ENCODE measurements at regions not wholly inside any gene's neighbourhood (a gene's known extent, or its start where the extent isn't known, plus 50 kb on each side); places are given as distances from the start of the nearest gene placed in this dataset.
A peak's percentile ranks its signal among the peaks of the same experiment; 100 is the strongest.
"Not testable (repeated sequence)": the region's sequence is repeated elsewhere in the genome, so short reads cannot be mapped to it uniquely, and the experiment has no call there.

DNA sequence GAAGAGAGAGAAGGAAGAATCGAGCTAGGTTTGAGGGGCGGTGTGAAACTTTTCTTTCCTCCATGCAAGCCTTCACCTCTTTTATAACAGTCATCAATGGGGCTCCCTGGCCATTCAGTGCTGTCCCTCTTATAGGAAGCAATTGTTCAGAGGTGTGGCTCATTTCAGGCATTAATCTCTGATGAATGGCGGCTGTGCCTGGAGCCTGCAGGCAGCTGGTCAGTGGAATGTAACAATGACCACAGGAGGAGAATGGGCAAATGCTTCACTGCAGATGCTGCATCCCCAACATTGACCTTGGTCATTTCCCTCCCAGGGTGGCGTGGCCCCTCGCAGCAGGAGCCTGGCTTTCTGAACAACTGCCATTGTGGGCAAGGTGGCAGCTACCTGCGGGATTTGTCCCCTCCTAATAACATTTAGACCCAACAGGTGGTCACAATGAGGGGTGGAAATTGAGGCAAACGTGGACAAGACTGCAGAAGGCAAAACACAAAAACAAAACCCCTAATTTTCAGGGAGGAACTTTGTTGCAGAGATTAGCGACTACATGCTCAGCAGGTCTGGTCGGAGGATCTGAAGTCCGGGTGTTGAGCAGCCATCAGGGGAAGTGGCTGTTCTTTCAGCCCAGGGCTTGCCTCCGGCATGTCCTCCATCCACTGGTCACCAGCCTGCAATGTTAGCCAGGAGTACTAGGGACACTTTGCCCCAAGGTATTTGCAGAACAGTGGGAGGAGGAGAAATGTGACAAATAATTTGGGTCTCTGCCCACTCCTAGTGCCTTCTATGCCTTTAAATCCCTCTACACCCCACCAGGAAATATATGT, 97.3 kb upstream of the PAXBP1 start:
- TF ChIP-seq, protein P1, sequence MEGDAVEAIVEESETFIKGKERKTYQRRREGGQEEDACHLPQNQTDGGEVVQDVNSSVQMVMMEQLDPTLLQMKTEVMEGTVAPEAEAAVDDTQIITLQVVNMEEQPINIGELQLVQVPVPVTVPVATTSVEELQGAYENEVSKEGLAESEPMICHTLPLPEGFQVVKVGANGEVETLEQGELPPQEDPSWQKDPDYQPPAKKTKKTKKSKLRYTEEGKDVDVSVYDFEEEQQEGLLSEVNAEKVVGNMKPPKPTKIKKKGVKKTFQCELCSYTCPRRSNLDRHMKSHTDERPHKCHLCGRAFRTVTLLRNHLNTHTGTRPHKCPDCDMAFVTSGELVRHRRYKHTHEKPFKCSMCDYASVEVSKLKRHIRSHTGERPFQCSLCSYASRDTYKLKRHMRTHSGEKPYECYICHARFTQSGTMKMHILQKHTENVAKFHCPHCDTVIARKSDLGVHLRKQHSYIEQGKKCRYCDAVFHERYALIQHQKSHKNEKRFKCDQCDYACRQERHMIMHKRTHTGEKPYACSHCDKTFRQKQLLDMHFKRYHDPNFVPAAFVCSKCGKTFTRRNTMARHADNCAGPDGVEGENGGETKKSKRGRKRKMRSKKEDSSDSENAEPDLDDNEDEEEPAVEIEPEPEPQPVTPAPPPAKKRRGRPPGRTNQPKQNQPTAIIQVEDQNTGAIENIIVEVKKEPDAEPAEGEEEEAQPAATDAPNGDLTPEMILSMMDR (IDR thresholded peaks at IDR 0.05), result no peak
- H3K4me3 ChIP-seq, result no peak overlapping the region
- intact Hi-C loops (cut with DNase I; ENCODE audit: low total_unique reads), result no loop called here
- peaks cover 0 to 6% of the 10 kb centered on the region in 2 donors for H3K27me3 ChIP-seq
- no peaks in the 10 kb centered on the region for H3K36me3 ChIP-seq
- no peak overlapping the region for H3K27ac ChIP-seq
- DNase-seq, result no peak
- peaks cover 0 to 3% (median 0%) of the 10 kb centered on the region in 3 donors for H3K9me3 ChIP-seq
- no peaks in the 10 kb centered on the region for H3K4me1 ChIP-seq

DNA sequence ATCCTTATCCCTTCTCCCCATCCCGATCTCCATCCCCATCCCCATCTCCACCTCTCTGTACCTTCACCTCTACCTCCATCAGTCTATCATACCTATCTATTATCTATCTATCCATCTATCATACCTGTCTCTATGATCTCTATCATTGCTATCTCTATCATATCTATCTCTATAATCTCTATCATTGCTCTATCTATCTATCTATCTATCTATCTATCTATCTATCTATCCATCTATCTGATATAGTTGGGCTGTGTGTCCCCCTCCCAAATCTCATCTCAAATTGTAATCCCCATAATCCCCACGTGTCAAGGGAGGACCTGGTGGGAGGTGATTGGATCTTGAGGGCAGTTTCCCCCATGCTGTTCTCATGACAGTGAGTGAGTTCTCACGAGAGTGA, 97.9 kb upstream of the PAXBP1 start:
- intact Hi-C loops (cut with DNase I; ENCODE audit: low total_unique reads), result no loop called here
- no peak overlapping the region for H3K27ac ChIP-seq
- no peaks in the 10 kb centered on the region for H3K4me1 ChIP-seq
- no peaks in the 10 kb centered on the region for H3K36me3 ChIP-seq
- H3K4me3 ChIP-seq, result no peak overlapping the region
- H3K9me3 ChIP-seq, result peaks cover 0 to 3% (median 0%) of the 10 kb centered on the region in 3 donors
- TF ChIP-seq, protein P1 (IDR thresholded peaks at IDR 0.05), result no peak
- H3K27me3 ChIP-seq, result peaks cover 0 to 6% of the 10 kb centered on the region in 2 donors
- no peak for DNase-seq

DNA sequence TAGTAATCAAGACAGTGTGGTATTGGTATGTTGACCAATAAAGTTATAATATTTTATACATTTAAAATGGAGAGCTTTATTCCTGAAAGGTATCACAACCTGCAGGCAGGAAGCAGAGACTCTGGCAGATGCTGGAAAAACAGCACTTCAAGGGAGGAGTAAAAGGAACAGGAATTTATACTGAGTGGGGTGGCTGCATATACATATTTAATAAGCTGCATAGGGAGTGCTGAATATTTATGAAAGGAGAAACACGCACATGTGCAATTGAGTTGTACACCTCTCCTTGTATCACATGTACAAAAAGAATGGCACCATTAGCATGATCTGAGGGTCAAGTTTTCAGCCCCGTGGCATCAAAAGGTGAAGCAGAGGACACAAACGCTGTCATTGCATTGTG, 104.9 kb upstream of the PAXBP1 start:
- H3K27me3 ChIP-seq, result peaks cover 0 to 3% of the 10 kb centered on the region in 2 donors
- TF ChIP-seq, protein P1 (IDR thresholded peaks at IDR 0.05), result no peak
- intact Hi-C loops (cut with DNase I; ENCODE audit: low total_unique reads), result no loop called here

DNA sequence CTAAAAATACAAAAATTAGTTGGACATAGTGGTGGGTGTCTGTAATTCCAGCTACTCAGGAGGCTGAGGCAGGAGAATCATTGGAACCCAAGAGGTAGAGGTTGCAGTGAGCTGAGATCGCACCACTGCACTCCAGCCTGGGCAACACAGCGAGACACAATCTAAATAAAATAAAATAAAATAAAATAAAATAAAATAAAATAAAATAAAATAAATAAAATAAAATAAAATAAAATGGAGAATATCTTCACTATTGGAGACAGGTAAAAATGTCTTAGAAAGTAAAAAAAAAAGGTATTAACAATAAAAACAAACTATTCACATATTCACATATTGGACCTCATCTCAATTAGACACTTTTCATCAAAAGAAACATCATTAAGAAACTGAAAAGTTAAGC, 106.3 kb upstream of the PAXBP1 start:
- H3K9me3 ChIP-seq; H3K27me3 ChIP-seq; DNase-seq; intact Hi-C loops (cut with DNase I; ENCODE audit: low total_unique reads); H3K27ac ChIP-seq; H3K4me1 ChIP-seq; H3K4me3 ChIP-seq; H3K36me3 ChIP-seq: not testable (repeated sequence)

More for the DNA sequence above, 104.9 kb upstream of the PAXBP1 start:
- Histone ChIP-seq H3K4me1 (no peaks in the 10 kb centered on the region), H3K4me3 (no peak overlapping the region), H3K27ac (no peak overlapping the region), H3K9me3 (peaks cover 0 to 3% (median 0%) of the 10 kb centered on the region in 3 donors), H3K36me3 (no peaks in the 10 kb centered on the region)
- DNase-seq, result no peak

DNA sequence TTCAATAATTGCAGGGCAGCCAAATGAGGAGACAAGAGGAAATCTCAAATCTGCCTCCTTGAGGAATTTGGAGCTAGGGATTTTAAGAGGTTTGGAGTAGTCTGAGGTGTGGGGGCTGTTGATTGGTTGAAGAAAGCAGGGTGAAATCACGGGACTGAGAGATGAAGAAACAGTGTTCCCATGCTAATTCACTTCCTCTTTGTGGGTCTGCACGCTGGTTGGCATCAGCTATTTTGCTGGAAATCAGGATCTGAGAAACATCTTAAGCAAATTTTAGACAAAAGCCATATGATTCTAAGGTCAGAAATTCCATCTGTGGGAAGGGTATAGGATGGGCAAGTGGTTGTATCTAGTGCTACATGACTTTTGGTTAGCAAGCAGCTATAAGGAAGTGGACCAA, 107.1 kb upstream of the PAXBP1 start:
- peak in 1 of 2 donors; percentile 50 for DNase-seq
- no peaks in the 10 kb centered on the region for H3K9me3 ChIP-seq
- no peaks in the 10 kb centered on the region for H3K36me3 ChIP-seq
- intact Hi-C loops (cut with DNase I; ENCODE audit: low total_unique reads), result no loop called here
- no peak overlapping the region for H3K4me3 ChIP-seq
- no peak overlapping the region for H3K27ac ChIP-seq
- no peaks in the 10 kb centered on the region for H3K4me1 ChIP-seq
- no peaks in the 10 kb centered on the region for H3K27me3 ChIP-seq
- TF ChIP-seq, protein P1 (IDR thresholded peaks at IDR 0.05), result no peak

DNA sequence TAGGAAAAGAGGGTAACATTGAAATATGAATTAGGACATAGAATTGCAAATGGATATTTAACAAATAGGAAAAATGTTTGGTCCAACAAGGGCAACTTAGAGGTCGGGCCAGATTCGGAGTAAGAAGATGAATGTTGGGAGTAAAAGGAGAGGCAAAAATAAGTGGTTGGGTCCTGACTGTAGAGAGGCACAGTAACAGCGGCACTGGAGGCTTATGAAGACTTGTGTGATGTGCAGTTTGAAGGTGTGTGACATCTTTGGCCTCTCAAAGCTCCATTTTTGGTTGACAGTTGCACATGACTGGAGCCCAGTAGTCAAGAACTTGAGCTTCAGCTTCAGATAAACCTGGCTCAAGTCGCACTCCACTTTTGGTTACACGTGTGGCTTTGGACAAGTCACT, 109.9 kb upstream of the PAXBP1 start:
- Histone ChIP-seq H3K4me3 (no peak overlapping the region), H3K9me3 (no peaks in the 10 kb centered on the region), H3K4me1 (no peaks in the 10 kb centered on the region), H3K36me3 (no peaks in the 10 kb centered on the region), H3K27me3 (no peaks in the 10 kb centered on the region), H3K27ac (no peak overlapping the region)
- intact Hi-C loops (cut with DNase I; ENCODE audit: low total_unique reads), result no loop called here
- TF ChIP-seq, protein P1 (IDR thresholded peaks at IDR 0.05), result no peak
- no peak for DNase-seq
